DMS153 treated with DMSO at 0.1 percent for 48 hours (cell line): ENCODE measurements at regions not wholly inside any gene's neighbourhood (a gene's known extent, or its start where the extent isn't known, plus 50 kb on each side); places are given as distances from the start of the nearest gene placed in this dataset.

Source experiments
- DNase-seq: peaks from one replicate; lab custom pipeline; 2025; ENCODE audit not compliant: unreplicated experiment; lab: John Stamatoyannopoulos, UW

DNA sequence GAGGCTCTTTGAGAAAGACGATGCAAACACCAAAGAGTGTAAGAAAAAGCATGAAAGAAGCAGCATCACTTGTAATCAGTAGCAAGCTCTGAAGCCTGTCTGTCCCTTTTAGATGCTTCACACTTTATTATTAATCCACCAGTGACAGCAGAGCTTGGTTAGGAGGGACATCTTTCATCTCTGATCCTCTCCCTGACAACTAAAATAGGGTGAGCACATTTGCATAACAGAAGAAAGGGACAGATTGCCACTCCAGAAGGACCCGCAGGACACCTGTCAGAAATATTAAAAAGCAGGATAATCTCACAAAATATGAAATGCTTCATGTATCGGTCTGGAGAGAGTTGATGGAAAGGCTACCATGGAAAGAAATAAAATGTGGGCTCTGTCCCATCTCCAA lies 71.4 kb upstream of the MAP1B start:
- DNase-seq: no peak

DNA sequence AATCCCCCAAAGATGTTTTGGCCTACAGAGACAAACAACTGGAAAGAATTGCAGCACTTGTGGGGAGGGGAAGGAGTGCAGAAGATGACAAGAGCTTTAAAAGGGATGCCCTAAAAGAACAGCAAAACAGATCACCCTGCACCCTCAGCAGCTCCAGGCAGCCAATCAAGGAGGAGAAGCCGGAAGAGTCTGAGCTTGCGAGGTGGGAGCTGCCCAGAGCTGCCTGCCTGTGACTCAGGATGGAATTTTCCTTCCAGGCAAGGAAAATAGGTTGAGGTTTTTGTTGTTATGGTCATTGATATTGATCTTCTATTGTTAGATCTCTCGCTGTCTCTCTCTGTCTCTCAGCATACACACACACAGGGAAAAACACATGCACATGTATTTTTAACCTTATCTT lies 70.3 kb upstream of the MAP1B start:
- DNase-seq: no peak

DNA sequence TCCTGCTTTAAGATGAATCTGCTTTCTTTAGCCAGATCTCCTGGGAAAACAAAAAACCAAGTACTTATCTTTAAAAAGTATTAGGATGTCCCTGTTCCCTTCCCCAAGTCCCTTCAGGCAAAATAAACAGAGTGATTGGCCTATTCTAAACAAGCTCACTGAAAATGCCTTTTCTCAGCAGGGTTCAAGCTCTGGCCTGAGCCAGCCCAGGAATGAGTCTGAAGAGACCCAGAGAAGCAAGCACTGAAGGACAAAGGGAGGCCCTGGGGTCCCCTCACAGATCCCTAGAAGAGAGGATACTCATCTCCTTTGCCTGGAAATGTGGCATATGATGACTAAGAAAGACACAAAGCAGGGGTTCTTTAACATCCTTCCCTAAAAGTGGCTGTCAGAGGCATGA lies 66.8 kb upstream of the MAP1B start:
- DNase-seq: no peak

DNA sequence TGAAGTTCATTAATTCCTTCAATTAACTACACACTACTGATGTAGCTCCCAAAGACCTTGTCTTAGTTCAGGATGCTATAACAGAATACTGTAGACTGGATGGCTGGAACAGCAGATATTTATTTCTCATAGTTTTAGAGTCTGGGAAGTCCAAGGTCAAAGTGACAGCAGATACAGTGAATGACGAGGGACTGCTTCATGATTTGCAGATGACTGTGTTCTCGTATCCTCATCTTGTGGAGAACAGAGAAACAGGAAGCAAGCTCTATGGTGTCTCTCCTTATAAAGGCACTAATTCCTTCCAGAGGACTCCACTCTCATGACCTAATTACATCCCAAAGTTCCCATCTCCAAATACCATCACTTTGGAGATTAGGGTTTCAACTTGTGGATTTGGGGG lies 65.6 kb upstream of the MAP1B start:
- no peak for DNase-seq

DNA sequence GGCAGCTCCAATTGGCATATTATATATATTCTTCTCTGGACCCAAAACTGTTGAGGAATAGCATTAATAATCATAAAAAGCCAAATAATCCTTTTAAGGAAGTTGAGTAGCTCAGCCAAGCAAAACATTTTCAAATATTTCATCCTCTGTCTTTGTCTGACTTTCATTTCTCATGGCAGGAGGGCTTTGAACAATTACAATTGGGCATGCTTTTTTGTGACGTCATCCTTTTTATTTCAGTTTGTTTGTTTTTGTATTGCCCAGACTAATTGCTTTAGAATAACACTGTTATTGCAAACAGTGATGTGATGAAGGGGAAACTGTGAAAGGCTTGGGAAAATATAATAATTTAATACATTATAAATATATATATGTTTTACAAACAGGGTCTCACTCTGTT lies 65.2 kb upstream of the MAP1B start:
- DNase-seq: no peak

DNA sequence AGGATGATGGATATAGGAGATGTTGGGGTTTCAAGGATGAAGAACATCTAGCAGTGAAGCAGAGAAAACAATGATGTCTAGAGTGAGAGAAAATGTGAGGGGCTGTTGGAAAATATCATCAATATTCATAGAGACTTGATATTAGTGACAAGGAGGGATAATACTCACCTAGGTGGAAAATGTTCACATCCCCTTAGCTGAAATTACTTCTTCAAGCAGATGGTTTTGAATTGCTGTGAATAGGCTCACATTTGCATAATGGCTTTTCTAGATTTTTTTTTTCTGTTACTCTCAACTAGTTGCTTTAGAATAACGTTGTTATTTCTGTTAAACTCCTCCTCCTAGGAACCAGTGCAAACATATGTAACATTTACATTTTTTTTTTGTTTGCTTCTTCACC lies 61.6 kb upstream of the MAP1B start:
- DNase-seq: no peak

DNA sequence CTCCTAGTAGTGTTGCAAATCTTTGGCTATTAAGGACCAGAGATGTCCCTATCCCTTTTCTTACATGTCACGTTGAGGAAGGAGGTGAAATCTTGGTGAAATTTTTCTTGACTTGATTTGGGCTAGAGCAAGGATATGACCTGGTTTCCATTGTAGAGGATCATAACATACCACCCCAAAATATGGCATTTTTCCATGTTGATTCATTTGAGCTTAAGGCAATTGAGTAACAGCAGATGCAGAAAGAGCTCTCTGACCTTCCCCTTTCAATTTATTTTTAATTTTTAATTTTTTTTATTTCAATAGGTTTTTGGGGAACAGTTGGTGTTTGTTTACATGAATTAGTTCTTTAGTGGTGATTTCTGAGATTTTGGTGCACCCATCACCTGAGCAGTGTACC lies 61.2 kb upstream of the MAP1B start:
- no peak for DNase-seq

DNA sequence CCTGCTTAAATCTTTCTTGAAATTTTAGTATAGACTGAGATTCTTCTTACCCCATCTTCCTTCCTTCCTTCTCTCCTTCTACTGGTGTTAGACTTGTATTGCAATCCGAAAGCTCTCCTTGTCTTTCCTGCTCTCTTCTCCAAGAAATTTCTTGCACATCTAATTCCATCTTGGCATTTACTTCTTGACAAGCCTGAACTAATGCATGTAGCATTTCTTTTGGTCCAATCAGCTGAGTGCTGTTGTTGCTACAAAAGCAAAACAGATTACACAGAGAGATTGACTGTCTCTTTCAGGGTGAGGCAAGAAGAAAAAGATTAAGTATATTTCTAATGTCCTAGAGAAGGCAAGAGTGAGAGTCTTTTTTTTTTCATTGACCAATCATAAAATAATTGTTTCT lies 51.6 kb upstream of the MAP1B start:
- DNase-seq: no peak
